Neural cell (in vitro differentiated cells): ENCODE measurements at regions not wholly inside any gene's neighbourhood (a gene's known extent, or its start where the extent isn't known, plus 50 kb on each side); places are given as distances from the start of the nearest gene placed in this dataset.

Experiments
- H2AFZ ChIP-seq: fragments of 200-600, 300-800 bp; sonication (generic), shearing (Covaris generic); 2 replicates; pipeline ENCODE4 v1.6.0; 2014; ENCODE audit warnings: low read depth, mild to moderate bottlenecking, antibody characterized with exemption, low read length, moderate library complexity
- H3F3A ChIP-seq: fragments of 200-600 bp; shearing (Covaris generic); 2 replicates; pipeline ENCODE4 v1.6.1; 2016; ENCODE audit warnings: mild to moderate bottlenecking, moderate library complexity, mixed read lengths, antibody characterized with exemption, low read length; ENCODE audit not compliant: insufficient read depth, poor library complexity, severe bottlenecking
- H3K27ac ChIP-seq: fragments of 200-600, 300-800 bp; sonication (generic), shearing (Covaris generic); 2 replicates; pipeline ENCODE4 v1.5.1; 2014; ENCODE audit warnings: mild to moderate bottlenecking, low read length, moderate library complexity
- H3K27me3 ChIP-seq: fragments of 300-800, 200-600 bp; sonication (generic), shearing (Covaris generic); 2 replicates; pipeline ENCODE4 v1.6.0; 2014; ENCODE audit warnings: mild to moderate bottlenecking, low read depth, low read length, moderate library complexity; ENCODE audit not compliant: insufficient read depth
- H3K36me3 ChIP-seq: fragments of 300-800, 200-600 bp; sonication (generic), shearing (Covaris generic); 2 replicates; pipeline ENCODE4 v1.5.1; 2014; ENCODE audit warnings: mild to moderate bottlenecking, antibody characterized with exemption, low read length, moderate library complexity; ENCODE audit not compliant: insufficient read depth
- H3K4me2 ChIP-seq: fragments of 300-800, 200-600 bp; sonication (generic), shearing (Covaris generic); 2 replicates; pipeline ENCODE4 v1.6.0; 2014; ENCODE audit warnings: mild to moderate bottlenecking, low read length
- H3K4me3 ChIP-seq: fragments of 300-800, 200-600 bp; sonication (generic), shearing (Covaris generic); 2 replicates; pipeline ENCODE4 v1.5.1; 2014; ENCODE audit warnings: mild to moderate bottlenecking, low read length, moderate library complexity
- H3K79me2 ChIP-seq: fragments of 200-600 bp; shearing (Covaris generic); replicated peaks from 2 replicates; pipeline ENCODE4 v1.6.0; 2014; ENCODE audit warnings: mild to moderate bottlenecking, low read length, moderate library complexity; ENCODE audit not compliant: insufficient read depth
- H3K9ac ChIP-seq: fragments of 300-800, 200-600 bp; sonication (generic), shearing (Covaris generic); 2 replicates; pipeline ENCODE4 v1.6.1; 2016; ENCODE audit warnings: mild to moderate bottlenecking, low read length, mixed read lengths
- H3K9me2 ChIP-seq: fragments of 200-600 bp; shearing (Covaris generic); 2 replicates; pipeline ENCODE4 v1.6.1; 2016; ENCODE audit warnings: mild to moderate bottlenecking, low read length, mixed read lengths; ENCODE audit not compliant: insufficient read depth
- H3K9me3 ChIP-seq: fragments of 200-600, 300-800 bp; sonication (generic), shearing (Covaris generic); 2 replicates; pipeline ENCODE4 v1.6.1; 2016; ENCODE audit warnings: mild to moderate bottlenecking, mixed run types, low read length, moderate library complexity, mixed read lengths
- H4K20me1 ChIP-seq: fragments of 200-600 bp; shearing (Covaris generic); 2 replicates; pipeline ENCODE4 v1.6.1; 2016; ENCODE audit warnings: mild to moderate bottlenecking, mixed run types; ENCODE audit not compliant: insufficient read depth
- EP300 ChIP-seq: fragments of 450-650 bp; conservative IDR thresholded peaks from 2 replicates; pipeline ENCODE4 v1.6.1; 2014; ENCODE audit warnings: antibody characterized with exemption, mild to moderate bottlenecking, moderate library complexity; ENCODE audit not compliant: poor library complexity, severe bottlenecking
- EZH2 ChIP-seq: fragments of 200-600, 300-800 bp; shearing (Covaris generic), sonication (generic); IDR thresholded peaks from 2 replicates; pipeline ENCODE4 v1.6.1; 2014; ENCODE audit warnings: antibody characterized with exemption, low read length, borderline replicate concordance, mild to moderate bottlenecking; ENCODE audit not compliant: insufficient read depth, poor library complexity, severe bottlenecking
- MXI1 ChIP-seq: fragments of 450-650 bp; conservative IDR thresholded peaks from 2 replicates; pipeline ENCODE4 v1.6.1; 2014; ENCODE audit warnings: antibody characterized with exemption, mild to moderate bottlenecking; ENCODE audit not compliant: poor library complexity, severe bottlenecking
- POLR2AphosphoS5 ChIP-seq: IDR thresholded peaks from 2 replicates; pipeline ENCODE4 v1.6.1; 2012
- SMC3 ChIP-seq: fragments of 450-650 bp; conservative IDR thresholded peaks from 2 replicates; pipeline ENCODE4 v1.6.1; 2014; ENCODE audit warnings: antibody characterized with exemption, mild to moderate bottlenecking, moderate library complexity; ENCODE audit not compliant: poor library complexity
- TAF1 ChIP-seq: IDR thresholded peaks from 2 replicates; pipeline ENCODE4 v1.6.1; 2012; ENCODE audit warnings: low read depth
- TF ChIP-seq, protein P1 (sequence below): IDR thresholded peaks from 2 replicates; pipeline ENCODE4 v1.6.1; 2012; ENCODE audit warnings: borderline replicate concordance

DNA sequence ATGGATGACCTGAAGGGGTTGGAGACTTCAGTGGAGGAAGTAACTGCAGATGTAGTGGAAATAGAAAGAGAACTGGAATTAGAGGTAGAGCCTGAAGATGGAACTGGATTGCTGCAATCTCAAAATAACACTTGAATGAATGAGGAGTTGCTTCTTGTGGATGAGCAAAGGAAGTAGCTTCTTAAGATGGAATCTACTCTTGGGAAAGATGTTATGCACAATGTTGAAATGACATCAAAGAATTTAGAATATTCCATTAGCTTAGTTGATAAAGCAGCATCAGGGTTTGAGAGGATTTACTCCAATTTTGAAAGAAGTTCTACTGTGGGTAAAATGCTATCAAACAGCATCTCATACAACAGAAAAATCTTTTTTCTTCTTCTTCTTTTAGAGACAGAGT is 186.4 kb upstream of the PRKD1 start:
- H2AFZ ChIP-seq = no peak overlapping the region
- H3F3A ChIP-seq = no peaks in the 10 kb centered on the region
- H3K9ac ChIP-seq = no peak overlapping the region
- H3K9me2 ChIP-seq = no peaks in the 10 kb centered on the region
- no peak overlapping the region for H3K4me3 ChIP-seq
- no peaks in the 10 kb centered on the region for H3K36me3 ChIP-seq
- no peaks in the 10 kb centered on the region for H3K79me2 ChIP-seq
- no peaks in the 10 kb centered on the region for H4K20me1 ChIP-seq
- no peaks in the 10 kb centered on the region for H3K27me3 ChIP-seq
- H3K4me2 ChIP-seq = no peak overlapping the region
- H3K9me3 ChIP-seq = no peaks in the 10 kb centered on the region
- no peak overlapping the region for H3K27ac ChIP-seq
- TF ChIP-seq, protein P1, sequence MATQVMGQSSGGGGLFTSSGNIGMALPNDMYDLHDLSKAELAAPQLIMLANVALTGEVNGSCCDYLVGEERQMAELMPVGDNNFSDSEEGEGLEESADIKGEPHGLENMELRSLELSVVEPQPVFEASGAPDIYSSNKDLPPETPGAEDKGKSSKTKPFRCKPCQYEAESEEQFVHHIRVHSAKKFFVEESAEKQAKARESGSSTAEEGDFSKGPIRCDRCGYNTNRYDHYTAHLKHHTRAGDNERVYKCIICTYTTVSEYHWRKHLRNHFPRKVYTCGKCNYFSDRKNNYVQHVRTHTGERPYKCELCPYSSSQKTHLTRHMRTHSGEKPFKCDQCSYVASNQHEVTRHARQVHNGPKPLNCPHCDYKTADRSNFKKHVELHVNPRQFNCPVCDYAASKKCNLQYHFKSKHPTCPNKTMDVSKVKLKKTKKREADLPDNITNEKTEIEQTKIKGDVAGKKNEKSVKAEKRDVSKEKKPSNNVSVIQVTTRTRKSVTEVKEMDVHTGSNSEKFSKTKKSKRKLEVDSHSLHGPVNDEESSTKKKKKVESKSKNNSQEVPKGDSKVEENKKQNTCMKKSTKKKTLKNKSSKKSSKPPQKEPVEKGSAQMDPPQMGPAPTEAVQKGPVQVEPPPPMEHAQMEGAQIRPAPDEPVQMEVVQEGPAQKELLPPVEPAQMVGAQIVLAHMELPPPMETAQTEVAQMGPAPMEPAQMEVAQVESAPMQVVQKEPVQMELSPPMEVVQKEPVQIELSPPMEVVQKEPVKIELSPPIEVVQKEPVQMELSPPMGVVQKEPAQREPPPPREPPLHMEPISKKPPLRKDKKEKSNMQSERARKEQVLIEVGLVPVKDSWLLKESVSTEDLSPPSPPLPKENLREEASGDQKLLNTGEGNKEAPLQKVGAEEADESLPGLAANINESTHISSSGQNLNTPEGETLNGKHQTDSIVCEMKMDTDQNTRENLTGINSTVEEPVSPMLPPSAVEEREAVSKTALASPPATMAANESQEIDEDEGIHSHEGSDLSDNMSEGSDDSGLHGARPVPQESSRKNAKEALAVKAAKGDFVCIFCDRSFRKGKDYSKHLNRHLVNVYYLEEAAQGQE = no peak

GRCh38 chr14:30115756-30116155 is 188.1 kb upstream of the PRKD1 start:
- Histone ChIP-seq H3K79me2 (no peaks in the 10 kb centered on the region), H2AFZ (no peak overlapping the region), H3F3A (no peaks in the 10 kb centered on the region), H3K4me2 (no peak overlapping the region), H3K4me3 (no peak overlapping the region), H3K9ac (no peak overlapping the region), H3K9me2 (no peaks in the 10 kb centered on the region), H3K27me3 (no peaks in the 10 kb centered on the region), H3K27ac (no peak overlapping the region), H3K9me3 (no peaks in the 10 kb centered on the region), H3K36me3 (no peaks in the 10 kb centered on the region), H4K20me1 (no peaks in the 10 kb centered on the region)
- TF ChIP-seq, protein P1 = no peak
- TF ChIP-seq MXI1 (no peak), POLR2AphosphoS5 (no peak), EZH2 (no peak), SMC3 (no peak), EP300 (no peak), TAF1 (no peak)
